Retinal pigment epithelial cell (primary cell): ENCODE measurements at regions not wholly inside any gene's neighbourhood (a gene's known extent, or its start where the extent isn't known, plus 50 kb on each side); places are given as distances from the start of the nearest gene placed in this dataset.

Source experiments
- DNase-seq: peaks from one replicate; pipeline ENCODE4 v3.0.0-alpha.2; 2010; ENCODE audit warnings: low read depth
- H3K4me3 ChIP-seq: 2 replicates; pipeline ENCODE4 v1.5.1; 2011; ENCODE audit warnings: mild to moderate bottlenecking, low read length, control low read depth, moderate library complexity
- CTCF ChIP-seq: conservative IDR thresholded peaks from 2 replicates; pipeline ENCODE4 v1.5.1; 2011; ENCODE audit warnings: low read depth, low read length, control low read depth, inconsistent platforms

GRCh38 chr4:138494116-138494515 is 252.0 kb upstream of the SLC7A11 start:
- DNase-seq: no peak
- no peak for TF ChIP-seq CTCF
- H3K4me3 ChIP-seq: no peak overlapping the region

- DNase-seq: no peak
- no peak for TF ChIP-seq CTCF
Observed at GRCh38 chr4:138492176-138492575, 250.0 kb upstream of the SLC7A11 start.

GRCh38 chr4:138488533-138488932 is 246.4 kb upstream of the SLC7A11 start:
- no peak overlapping the region for H3K4me3 ChIP-seq
- DNase-seq: no peak
- no peak for TF ChIP-seq CTCF

More at GRCh38 chr4:138492176-138492575, 250.0 kb upstream of the SLC7A11 start:
- no peak overlapping the region for H3K4me3 ChIP-seq

- no peak for DNase-seq
- no peak overlapping the region for H3K4me3 ChIP-seq
Observed at GRCh38 chr4:138487670-138488069, 245.5 kb upstream of the SLC7A11 start.

GRCh38 chr4:138487230-138487629 is 245.1 kb upstream of the SLC7A11 start:
- H3K4me3 ChIP-seq: no peak overlapping the region

More at GRCh38 chr4:138487670-138488069, 245.5 kb upstream of the SLC7A11 start:
- no peak for TF ChIP-seq CTCF

GRCh38 chr4:138485498-138485897 is 243.3 kb upstream of the SLC7A11 start:
- no peak for DNase-seq
- H3K4me3 ChIP-seq: no peak overlapping the region
- TF ChIP-seq CTCF: no peak

More at GRCh38 chr4:138487230-138487629, 245.1 kb upstream of the SLC7A11 start:
- TF ChIP-seq CTCF: no peak
- no peak for DNase-seq

GRCh38 chr4:138475116-138475515 is 233.0 kb upstream of the SLC7A11 start:
- H3K4me3 ChIP-seq: no peak overlapping the region
- DNase-seq: no peak
- TF ChIP-seq CTCF: no peak
